ENCODE measurements at regions not wholly inside any gene's neighbourhood (a gene's known extent, or its start where the extent isn't known, plus 50 kb on each side); places are given as distances from the start of the nearest gene placed in this dataset.

DNA sequence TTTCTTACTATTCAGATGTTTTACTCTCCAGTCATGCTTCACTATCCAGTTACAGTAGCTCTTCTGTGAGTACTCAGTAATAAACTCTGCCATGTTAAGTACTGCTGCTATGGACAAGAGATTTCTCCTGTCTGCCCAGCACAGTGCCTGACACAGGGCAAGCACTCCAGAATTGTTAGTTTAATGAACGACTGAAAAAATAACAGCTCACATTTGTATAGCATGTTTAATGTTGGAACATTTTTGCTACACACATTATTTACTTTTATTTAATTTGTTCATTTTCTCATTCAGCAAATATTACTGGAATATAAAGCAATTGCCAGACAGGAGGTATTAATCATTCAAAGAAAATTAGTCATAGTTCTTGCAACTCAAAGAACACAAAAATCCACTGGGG, 142.6 kb upstream of the HMGN3 start:
- TF ChIP-seq ZC3H10 (CRISPR knock-in tag; IDR thresholded peaks at IDR 0.05) (no peak), ARNTL (CRISPR knock-in tag; IDR thresholded peaks at IDR 0.05; ENCODE audit: borderline replicate concordance, low read depth) (no peak), OSR1 (CRISPR knock-in tag; IDR thresholded peaks at IDR 0.05) (no peak), ZNF70 (CRISPR knock-in tag; IDR thresholded peaks at IDR 0.05) (no peak), TOX (CRISPR knock-in tag; IDR thresholded peaks at IDR 0.05; ENCODE audit: borderline replicate concordance) (no peak), ZFP30 (CRISPR knock-in tag; IDR thresholded peaks at IDR 0.05) (no peak), ZNF565 (CRISPR knock-in tag; conservative IDR thresholded peaks at IDR 0.05; ENCODE audit: low read depth) (no peak), ZFP3 (CRISPR knock-in tag; IDR thresholded peaks at IDR 0.05) (no peak)
- TF ChIP-seq, protein P1, sequence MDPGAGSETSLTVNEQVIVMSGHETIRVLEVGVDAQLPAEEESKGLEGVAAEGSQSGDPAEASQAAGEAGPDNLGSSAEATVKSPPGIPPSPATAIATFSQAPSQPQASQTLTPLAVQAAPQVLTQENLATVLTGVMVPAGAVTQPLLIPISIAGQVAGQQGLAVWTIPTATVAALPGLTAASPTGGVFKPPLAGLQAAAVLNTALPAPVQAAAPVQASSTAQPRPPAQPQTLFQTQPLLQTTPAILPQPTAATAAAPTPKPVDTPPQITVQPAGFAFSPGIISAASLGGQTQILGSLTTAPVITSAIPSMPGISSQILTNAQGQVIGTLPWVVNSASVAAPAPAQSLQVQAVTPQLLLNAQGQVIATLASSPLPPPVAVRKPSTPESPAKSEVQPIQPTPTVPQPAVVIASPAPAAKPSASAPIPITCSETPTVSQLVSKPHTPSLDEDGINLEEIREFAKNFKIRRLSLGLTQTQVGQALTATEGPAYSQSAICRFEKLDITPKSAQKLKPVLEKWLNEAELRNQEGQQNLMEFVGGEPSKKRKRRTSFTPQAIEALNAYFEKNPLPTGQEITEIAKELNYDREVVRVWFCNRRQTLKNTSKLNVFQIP (CRISPR knock-in tag; IDR thresholded peaks at IDR 0.05; ENCODE audit: borderline replicate concordance, low read depth): no peak
- ATAC-seq: no peak

DNA sequence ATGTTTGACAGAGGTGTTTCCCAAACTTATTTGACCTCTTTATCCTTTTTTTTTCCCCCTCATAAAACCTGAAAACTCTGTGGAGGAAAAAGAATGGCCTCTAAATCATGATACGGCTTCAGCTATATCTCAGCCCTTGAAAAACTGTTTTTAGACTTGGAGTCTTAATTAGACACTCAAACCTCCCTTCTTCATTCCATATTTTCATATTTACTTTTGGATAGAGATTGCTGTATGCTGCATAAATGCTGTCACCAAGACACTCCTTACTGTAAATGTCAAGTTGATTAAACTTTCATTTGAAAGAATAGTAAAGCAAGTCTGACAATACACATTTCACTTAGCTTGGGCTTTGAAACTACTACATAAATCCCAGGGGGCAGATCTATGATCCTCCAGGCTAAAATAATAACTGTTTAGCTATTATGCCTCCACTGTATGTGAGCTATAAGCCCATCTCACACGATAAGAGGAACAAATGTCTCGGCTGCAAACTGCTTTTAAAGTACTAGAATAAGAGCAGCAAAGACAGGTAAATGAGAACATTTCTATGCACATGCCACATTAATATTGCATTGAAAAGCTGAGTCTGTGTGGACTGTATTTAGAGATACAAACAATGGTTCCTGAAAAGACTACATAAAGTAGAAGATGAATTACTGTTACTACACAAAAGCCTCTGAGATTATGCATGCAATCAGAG, 141.3 kb upstream of the HMGN3 start:
- TF ChIP-seq, protein P1 (CRISPR knock-in tag; IDR thresholded peaks at IDR 0.05; ENCODE audit: borderline replicate concordance, low read depth): no peak
- TF ChIP-seq, protein P2, sequence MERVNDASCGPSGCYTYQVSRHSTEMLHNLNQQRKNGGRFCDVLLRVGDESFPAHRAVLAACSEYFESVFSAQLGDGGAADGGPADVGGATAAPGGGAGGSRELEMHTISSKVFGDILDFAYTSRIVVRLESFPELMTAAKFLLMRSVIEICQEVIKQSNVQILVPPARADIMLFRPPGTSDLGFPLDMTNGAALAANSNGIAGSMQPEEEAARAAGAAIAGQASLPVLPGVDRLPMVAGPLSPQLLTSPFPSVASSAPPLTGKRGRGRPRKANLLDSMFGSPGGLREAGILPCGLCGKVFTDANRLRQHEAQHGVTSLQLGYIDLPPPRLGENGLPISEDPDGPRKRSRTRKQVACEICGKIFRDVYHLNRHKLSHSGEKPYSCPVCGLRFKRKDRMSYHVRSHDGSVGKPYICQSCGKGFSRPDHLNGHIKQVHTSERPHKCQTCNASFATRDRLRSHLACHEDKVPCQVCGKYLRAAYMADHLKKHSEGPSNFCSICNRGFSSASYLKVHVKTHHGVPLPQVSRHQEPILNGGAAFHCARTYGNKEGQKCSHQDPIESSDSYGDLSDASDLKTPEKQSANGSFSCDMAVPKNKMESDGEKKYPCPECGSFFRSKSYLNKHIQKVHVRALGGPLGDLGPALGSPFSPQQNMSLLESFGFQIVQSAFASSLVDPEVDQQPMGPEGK (CRISPR knock-in tag; IDR thresholded peaks at IDR 0.05; ENCODE audit: borderline replicate concordance): no peak
- ATAC-seq: no peak

DNA sequence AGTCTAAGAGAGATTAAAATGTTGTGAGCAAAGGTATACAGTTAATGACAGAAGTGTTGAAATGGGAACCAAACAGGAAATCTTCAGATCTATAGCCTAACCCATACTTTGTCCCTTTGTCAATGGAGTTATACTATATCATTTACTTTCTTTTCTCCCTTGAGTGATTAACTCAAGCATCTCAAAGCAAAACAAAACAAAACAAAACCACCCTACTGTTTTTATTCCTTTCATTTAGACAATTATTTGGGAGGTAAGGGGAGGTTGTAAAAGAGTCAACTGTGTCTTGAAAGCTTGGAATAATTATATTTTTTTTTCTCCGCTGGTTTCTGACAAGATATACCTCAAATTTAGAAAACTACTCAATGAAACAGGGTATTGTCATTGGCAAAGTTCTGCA, 139.8 kb upstream of the HMGN3 start:
- TF ChIP-seq GLIS3 (CRISPR knock-in tag; IDR thresholded peaks at IDR 0.05) (no peak), TCF4 (CRISPR knock-in tag; IDR thresholded peaks at IDR 0.05; ENCODE audit: borderline replicate concordance) (no peak), OSR1 (CRISPR knock-in tag; IDR thresholded peaks at IDR 0.05) (no peak), RARB (CRISPR knock-in tag; IDR thresholded peaks at IDR 0.05) (no peak), BACH2 (CRISPR knock-in tag; IDR thresholded peaks at IDR 0.05; ENCODE audit: borderline replicate concordance) (no peak), ZNF565 (CRISPR knock-in tag; conservative IDR thresholded peaks at IDR 0.05; ENCODE audit: low read depth) (no peak), ZFP30 (CRISPR knock-in tag; IDR thresholded peaks at IDR 0.05) (no peak), PPARA (CRISPR knock-in tag; IDR thresholded peaks at IDR 0.05; ENCODE audit: borderline replicate concordance) (no peak), ZC3H10 (CRISPR knock-in tag; IDR thresholded peaks at IDR 0.05) (no peak), SNAI2 (CRISPR knock-in tag; IDR thresholded peaks at IDR 0.05) (no peak), ISL1 (CRISPR knock-in tag; IDR thresholded peaks at IDR 0.05) (no peak)
- TF ChIP-seq, protein P2 (CRISPR knock-in tag; IDR thresholded peaks at IDR 0.05; ENCODE audit: borderline replicate concordance): no peak
- TF ChIP-seq, protein P1 (CRISPR knock-in tag; IDR thresholded peaks at IDR 0.05; ENCODE audit: borderline replicate concordance, low read depth): no peak
- TF ChIP-seq, protein P3, sequence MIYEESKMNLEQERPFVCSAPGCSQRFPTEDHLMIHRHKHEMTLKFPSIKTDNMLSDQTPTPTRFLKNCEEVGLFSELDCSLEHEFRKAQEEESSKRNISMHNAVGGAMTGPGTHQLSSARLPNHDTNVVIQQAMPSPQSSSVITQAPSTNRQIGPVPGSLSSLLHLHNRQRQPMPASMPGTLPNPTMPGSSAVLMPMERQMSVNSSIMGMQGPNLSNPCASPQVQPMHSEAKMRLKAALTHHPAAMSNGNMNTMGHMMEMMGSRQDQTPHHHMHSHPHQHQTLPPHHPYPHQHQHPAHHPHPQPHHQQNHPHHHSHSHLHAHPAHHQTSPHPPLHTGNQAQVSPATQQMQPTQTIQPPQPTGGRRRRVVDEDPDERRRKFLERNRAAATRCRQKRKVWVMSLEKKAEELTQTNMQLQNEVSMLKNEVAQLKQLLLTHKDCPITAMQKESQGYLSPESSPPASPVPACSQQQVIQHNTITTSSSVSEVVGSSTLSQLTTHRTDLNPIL (CRISPR knock-in tag; IDR thresholded peaks at IDR 0.05; ENCODE audit: low read depth): no peak
- ATAC-seq: no peak
